GM21786 (cell line): ENCODE measurements at regions not wholly inside any gene's neighbourhood (a gene's known extent, or its start where the extent isn't known, plus 50 kb on each side); places are given as distances from the start of the nearest gene placed in this dataset.
"Not testable (repeated sequence)": the region's sequence is repeated elsewhere in the genome, so short reads cannot be mapped to it uniquely, and the experiment has no call there.

ENCODE experiments used
- ATAC-seq: cut with Tn5 transposase; IDR thresholded peaks from one replicate; pipeline ENCODE4 v1.9.1; 2021; ENCODE audit not compliant: unreplicated experiment

DNA sequence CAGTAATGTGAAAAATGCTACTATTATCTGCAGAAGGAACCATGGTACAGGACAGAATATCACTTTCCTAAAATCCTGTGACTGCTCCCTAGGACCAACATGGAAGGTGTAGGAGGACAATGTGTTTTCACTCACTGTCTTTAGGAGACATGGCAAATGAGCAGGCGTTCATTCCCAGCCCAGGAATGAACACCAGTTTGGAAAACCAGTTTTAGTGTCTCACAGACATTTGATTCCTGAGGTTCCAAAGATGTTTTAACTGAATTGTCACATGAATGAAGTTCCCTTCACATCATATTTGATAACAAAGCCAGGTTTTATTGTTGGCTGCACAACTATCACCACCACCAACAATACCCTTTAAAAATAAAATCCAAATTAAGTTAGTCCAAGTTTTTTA lies 178.2 kb downstream of the ENC1 start:
- ATAC-seq, result no peak

DNA sequence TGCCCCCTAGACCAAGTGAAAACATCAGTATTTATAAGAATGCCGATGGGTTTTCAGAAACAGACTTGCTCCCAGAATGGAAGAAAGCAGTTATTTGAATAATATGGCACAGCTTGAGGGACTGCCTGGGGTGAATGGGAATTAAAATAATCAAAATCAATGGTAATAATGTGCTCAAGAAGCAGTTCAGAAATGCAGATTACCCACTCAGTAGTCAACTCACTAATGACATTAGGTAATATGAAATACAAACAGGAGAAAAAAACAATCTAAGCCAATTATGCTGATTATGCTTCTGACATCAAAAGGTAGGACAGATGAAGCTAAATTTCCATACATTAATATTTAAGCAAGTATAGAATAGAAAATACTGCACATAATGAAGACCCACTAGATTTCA lies 179.3 kb downstream of the ENC1 start:
- ATAC-seq, result no peak

DNA sequence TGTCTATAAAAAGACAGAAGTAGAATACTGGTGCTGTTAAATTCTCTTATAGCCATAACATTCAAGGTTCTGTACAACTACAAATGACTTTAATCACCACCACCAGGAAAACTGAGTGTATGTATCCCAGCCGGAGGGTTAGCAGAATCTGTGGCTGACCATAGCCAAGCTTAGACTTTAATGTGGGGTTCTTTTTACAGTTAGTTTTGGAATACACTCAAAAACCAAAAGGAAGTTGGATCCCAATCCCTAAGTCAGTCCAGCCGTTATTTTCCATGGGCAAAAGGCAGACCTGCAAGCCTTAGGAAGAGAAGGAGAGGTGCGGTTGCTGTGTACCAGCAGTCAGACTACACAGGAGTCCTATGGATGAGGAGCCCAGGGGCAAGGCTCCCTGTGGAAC lies 179.8 kb downstream of the ENC1 start:
- no peak for ATAC-seq

DNA sequence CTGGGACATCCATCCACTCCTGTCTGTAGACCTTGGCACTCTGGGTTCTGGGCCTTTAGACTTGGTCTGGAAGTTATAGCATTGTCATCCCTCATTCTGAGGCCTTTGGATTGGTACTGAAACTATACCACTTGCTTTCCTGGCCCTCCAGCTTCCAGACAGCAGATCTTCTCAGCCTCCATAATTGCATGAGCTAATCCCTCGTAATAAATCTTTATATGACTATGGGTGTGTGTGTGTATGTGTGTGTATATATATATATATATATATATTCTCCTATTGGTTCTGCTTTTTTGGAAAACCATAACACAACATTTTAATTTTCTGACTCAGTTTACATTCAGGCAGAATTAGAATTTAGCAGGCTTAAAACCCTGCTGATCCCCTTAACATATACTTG lies 180.5 kb downstream of the ENC1 start:
- no peak for ATAC-seq

- ATAC-seq, result no peak
Observed at GRCh38 chr5:74457876-74458275, 182.7 kb downstream of the ENC1 start.

- no peak for ATAC-seq
Observed at GRCh38 chr5:74454263-74455030, 186.1 kb downstream of the ENC1 start.

DNA sequence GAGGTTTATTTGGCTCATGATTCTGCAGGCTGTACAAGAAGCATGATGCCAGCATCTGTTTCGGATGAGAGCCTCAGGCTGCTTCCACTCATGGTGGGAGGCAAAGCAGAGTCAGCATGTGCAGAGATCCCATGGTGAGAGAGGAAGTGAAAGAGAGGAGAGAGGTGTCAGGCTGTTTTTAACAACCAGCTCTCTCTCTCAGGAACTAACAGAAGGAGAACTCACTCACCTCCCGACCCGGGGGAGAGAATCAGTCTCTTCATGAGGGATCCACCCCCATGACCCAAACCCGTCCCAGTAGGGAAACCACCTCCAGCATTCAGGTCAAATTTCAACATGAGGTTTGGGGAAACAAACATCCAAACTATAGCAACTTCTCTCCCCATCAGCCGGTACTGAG lies 187.7 kb downstream of the ENC1 start:
- ATAC-seq, result no peak

- no peak for ATAC-seq
Observed at GRCh38 chr5:74450095-74450494, 190.4 kb downstream of the ENC1 start.

GRCh38 chr5:74446725-74447241 lies 193.7 kb downstream of the ENC1 start:
- ATAC-seq, result no peak

DNA sequence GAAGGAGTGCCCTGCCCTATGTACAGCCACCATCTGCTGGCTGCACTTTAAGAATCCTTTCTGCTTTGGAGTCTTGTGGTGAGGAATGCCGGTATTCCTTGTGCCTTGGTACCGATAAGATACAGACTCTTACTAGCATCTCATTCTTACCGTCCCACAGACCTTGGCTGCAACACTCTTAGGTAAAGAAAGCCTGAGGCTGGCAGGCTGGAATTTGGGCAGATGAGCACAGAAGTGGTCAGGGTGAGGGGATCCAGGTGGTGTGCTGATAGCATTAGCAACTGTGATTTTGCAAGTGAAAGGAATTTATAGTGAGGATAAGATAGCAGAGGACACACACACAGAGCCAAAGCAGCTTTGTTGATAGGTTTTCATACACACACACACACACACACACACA lies 198.1 kb downstream of the ENC1 start:
- no peak for ATAC-seq

DNA sequence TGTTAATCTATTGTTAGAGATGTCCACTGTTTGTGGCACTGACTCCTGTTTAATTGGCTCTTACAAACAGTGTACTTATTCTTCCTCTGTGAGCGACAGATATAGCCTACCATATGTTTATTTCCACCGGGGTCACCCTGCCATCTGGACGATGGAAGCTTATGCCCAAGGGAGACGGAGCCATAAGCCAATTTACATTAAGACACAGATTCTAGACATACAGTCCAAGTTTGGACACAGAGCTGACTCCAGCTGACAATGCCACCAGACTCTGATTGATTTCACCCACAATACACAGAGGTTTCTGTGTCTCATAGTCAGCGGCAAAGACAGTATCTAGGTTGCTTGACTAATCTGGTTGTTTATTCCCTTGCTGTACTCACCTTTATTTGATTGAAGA lies 198.9 kb downstream of the ENC1 start:
- ATAC-seq, result no peak

- no peak for ATAC-seq
Observed at GRCh38 chr5:74440341-74440740, 200.2 kb downstream of the ENC1 start.

DNA sequence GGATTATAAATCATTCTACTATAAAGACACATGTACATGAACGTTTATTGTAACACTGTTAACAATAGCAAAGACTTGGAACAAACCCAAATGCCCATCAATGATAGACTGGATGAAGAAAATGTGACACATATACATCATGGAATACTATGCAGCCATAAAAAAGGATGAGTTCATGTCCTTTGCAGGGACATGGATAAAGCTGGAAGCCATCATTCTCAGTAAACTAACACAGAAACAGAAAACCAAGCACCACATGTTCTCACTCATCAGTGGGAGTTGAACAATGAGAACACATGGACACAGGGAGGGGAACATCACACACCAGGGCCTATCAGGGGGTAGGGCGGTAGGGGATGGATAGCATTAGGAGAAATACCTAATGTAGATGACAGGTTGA lies 202.7 kb downstream of the ENC1 start:
- not testable (repeated sequence) for ATAC-seq

- no peak for ATAC-seq
Observed at GRCh38 chr5:74433896-74434829, 206.4 kb downstream of the ENC1 start.

DNA sequence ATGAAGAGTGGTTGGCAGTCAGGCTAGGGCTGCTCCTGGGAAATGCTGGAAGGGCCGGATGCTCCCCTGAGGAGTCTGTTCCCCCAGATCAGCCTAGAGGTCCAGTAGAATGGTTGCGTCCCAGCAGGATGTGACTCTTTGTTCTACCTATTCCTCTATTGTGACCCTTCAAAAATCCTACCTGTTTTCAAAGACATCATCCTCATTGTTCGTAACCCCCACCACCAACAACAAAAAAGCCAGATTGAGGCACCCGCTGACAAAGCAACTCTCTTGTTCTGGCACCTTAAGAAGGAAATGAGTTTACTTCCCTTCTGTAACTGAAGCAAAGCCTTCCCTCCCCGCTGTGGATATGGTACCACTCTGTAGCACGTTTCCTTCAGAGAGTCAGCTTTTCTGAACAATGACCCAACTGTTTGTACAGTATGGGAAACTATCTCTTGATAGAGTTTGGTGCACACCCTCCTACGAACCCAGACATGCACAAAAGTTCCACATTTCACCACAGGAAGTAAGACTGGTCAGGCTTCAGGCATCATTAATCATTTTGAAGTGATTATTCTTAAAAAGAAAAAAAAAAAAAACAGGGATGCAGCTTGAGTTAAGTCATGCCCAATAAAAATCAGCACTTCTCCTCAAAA lies 207.2 kb downstream of the ENC1 start:
- ATAC-seq, result no peak

GRCh38 chr5:74432721-74433120 lies 207.8 kb downstream of the ENC1 start:
- ATAC-seq, result no peak

DNA sequence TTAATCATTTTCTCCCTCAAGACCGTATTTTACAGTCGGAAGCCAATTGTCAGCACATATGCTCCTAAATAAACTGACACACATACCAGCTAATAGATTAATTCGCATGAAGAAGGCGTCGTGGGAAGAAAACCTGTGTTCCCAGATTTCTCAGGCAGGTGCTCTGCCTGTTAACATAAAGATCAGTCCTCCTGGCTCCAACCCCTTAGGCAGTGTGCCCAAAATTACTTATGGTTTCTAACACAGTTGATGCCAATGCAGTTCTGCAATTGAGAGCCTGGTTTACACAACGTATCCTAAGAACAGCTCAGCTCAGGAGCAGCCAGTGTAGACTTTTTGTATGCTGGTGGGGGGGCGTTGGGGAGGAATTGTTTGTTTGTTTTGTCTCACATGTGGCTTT lies 208.3 kb downstream of the ENC1 start:
- no peak for ATAC-seq

- ATAC-seq, result no peak
Observed at GRCh38 chr5:74431290-74431669, 209.2 kb downstream of the ENC1 start.

- no peak for ATAC-seq
Observed at GRCh38 chr5:74430631-74431289, 209.8 kb downstream of the ENC1 start.

- no peak for ATAC-seq
Observed at GRCh38 chr5:74429495-74429894, 211.0 kb downstream of the ENC1 start.

GRCh38 chr5:74428876-74429275 lies 211.7 kb downstream of the ENC1 start:
- no peak for ATAC-seq
